ENCODE measurements at regions not wholly inside any gene's neighbourhood (a gene's known extent, or its start where the extent isn't known, plus 50 kb on each side); places are given as distances from the start of the nearest gene placed in this dataset.

DNA sequence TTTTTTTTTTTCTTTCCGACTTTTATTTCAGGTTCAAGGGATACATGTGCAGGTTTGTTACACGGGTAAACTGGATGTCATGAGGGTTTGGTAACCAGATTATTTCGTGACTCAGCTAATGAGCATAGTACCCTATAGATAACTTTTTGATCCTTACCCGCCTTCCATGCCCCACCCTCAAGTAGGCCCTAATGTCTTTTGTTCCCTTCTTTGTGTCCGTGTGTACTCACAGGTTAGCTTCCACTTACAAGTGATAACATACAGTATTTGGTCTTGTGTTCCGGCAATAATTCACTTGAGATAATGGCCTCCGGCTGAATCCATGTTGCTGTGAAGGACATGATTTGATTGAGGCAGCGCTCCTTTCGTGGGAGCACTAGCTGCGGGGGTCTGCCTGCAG is 402.8 kb upstream of the SGO1 start:
- peaks cover 6% of the 10 kb centered on the region for H3K4me1 Mint-ChIP-seq
- H3K9me3 Mint-ChIP-seq: peaks cover 8% of the 10 kb centered on the region
- H3K36me3 ChIP-seq (ENCODE audit: control insufficient read depth, insufficient read depth, low read length): no peaks in the 10 kb centered on the region
- no peaks in the 10 kb centered on the region for H3K27me3 Mint-ChIP-seq (ENCODE audit: insufficient read depth)
- no peaks in the 10 kb centered on the region for H3K9me3 ChIP-seq (ENCODE audit: control insufficient read depth, low read length)
- WGBS, 2 experiments (ENCODE audit: insufficient coverage in 1 of 2, insufficient read length in 1 of 2): 93 to 98% methylated on average over 8 to 10 of the region's 10 CpGs
- no peak overlapping the region for H3K27ac ChIP-seq (ENCODE audit: low read depth, low read length)
- TF ChIP-seq, protein P1, sequence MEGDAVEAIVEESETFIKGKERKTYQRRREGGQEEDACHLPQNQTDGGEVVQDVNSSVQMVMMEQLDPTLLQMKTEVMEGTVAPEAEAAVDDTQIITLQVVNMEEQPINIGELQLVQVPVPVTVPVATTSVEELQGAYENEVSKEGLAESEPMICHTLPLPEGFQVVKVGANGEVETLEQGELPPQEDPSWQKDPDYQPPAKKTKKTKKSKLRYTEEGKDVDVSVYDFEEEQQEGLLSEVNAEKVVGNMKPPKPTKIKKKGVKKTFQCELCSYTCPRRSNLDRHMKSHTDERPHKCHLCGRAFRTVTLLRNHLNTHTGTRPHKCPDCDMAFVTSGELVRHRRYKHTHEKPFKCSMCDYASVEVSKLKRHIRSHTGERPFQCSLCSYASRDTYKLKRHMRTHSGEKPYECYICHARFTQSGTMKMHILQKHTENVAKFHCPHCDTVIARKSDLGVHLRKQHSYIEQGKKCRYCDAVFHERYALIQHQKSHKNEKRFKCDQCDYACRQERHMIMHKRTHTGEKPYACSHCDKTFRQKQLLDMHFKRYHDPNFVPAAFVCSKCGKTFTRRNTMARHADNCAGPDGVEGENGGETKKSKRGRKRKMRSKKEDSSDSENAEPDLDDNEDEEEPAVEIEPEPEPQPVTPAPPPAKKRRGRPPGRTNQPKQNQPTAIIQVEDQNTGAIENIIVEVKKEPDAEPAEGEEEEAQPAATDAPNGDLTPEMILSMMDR (conservative IDR thresholded peaks at IDR 0.05): no peak
- H3K27ac Mint-ChIP-seq: no peak overlapping the region
- no peak overlapping the region for H3K4me3 ChIP-seq (ENCODE audit: low read length)
- H3K4me3 Mint-ChIP-seq: no peak overlapping the region
- no peak overlapping the region for H3K9ac ChIP-seq (ENCODE audit: extremely low read depth, low read length, poor library complexity, severe bottlenecking)
- DNase-seq: no peak
- H3K36me3 Mint-ChIP-seq (ENCODE audit: low read depth): peaks cover 2% of the 10 kb centered on the region
- no peaks in the 10 kb centered on the region for H3K4me1 ChIP-seq (ENCODE audit: control insufficient read depth, insufficient read depth, low read length)
- H3K27me3 ChIP-seq (ENCODE audit: control insufficient read depth, insufficient read depth, low read length, poor library complexity, severe bottlenecking): no peaks in the 10 kb centered on the region

DNA sequence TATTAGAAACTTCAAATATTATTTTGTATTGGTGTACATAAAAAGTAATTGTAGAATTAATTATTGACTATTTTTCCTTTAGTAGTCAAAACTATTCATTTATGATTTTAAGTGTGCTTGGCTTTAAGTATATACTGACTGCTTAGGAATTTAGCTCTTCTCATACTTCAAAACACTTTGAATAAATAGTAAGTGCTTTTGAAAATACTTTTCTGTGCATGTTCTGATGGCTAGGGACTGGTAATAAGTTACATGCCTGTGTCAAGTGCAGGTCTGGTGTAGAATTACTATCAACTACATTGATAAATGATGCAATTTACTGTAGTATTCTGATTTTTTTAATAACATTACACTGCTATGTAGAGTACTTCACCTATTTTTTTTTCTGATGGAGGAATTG is 397.6 kb upstream of the SGO1 start:
- Histone ChIP-seq H3K9ac (ENCODE audit: extremely low read depth, low read length, poor library complexity, severe bottlenecking) (no peak overlapping the region), H3K27me3 (ENCODE audit: control insufficient read depth, insufficient read depth, low read length, poor library complexity, severe bottlenecking) (no peaks in the 10 kb centered on the region), H3K27ac (ENCODE audit: low read depth, low read length) (no peak overlapping the region), H3K4me1 (ENCODE audit: control insufficient read depth, insufficient read depth, low read length) (no peaks in the 10 kb centered on the region), H3K4me3 (ENCODE audit: low read length) (no peak overlapping the region), H3K9me3 (ENCODE audit: control insufficient read depth, low read length) (no peaks in the 10 kb centered on the region), H3K36me3 (ENCODE audit: control insufficient read depth, insufficient read depth, low read length) (no peaks in the 10 kb centered on the region)
- H3K4me1 Mint-ChIP-seq: peaks cover 16% of the 10 kb centered on the region
- no peak for DNase-seq
- no peak overlapping the region for H3K27ac Mint-ChIP-seq
- no peak overlapping the region for H3K4me3 Mint-ChIP-seq
- no peaks in the 10 kb centered on the region for H3K27me3 Mint-ChIP-seq (ENCODE audit: insufficient read depth)
- H3K36me3 Mint-ChIP-seq (ENCODE audit: low read depth): no peaks in the 10 kb centered on the region
- TF ChIP-seq, protein P1 (conservative IDR thresholded peaks at IDR 0.05): no peak
- no peaks in the 10 kb centered on the region for H3K9me3 Mint-ChIP-seq

DNA sequence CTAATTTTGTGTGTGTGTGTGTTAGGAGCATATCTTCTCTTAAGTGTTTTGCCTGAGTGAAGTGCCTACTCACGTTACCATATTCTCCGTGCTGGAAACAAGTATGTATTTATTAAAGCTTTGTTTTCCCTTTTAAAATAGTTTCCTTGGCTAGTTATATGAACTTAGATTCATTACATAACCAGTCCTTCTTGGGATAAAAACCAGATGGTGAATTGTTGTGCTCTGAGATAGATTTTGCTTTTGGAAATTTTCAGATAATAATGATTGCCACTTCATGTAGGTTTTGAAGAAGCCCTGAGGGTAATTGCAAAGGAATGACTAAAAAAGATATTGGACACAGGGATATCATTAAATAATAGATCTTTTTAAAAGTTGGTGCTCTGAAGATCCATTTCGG is 390.2 kb upstream of the SGO1 start:
- WGBS, 2 experiments (ENCODE audit: insufficient coverage in 1 of 2, insufficient read length in 1 of 2): 97 to 100% methylated on average over 1 to 3 of the region's 3 CpGs
- TF ChIP-seq, protein P1 (conservative IDR thresholded peaks at IDR 0.05): no peak
- peaks cover 16% of the 10 kb centered on the region for H3K4me1 Mint-ChIP-seq
- no peaks in the 10 kb centered on the region for H3K36me3 ChIP-seq (ENCODE audit: control insufficient read depth, insufficient read depth, low read length)
- H3K4me3 ChIP-seq (ENCODE audit: low read length): no peak overlapping the region
- DNase-seq: no peak
- no peaks in the 10 kb centered on the region for H3K27me3 Mint-ChIP-seq (ENCODE audit: insufficient read depth)
- no peak overlapping the region for H3K27ac ChIP-seq (ENCODE audit: low read depth, low read length)
- no peak overlapping the region for H3K27ac Mint-ChIP-seq
- H3K4me3 Mint-ChIP-seq: no peak overlapping the region
- H3K27me3 ChIP-seq (ENCODE audit: control insufficient read depth, insufficient read depth, low read length, poor library complexity, severe bottlenecking): no peaks in the 10 kb centered on the region
- no peaks in the 10 kb centered on the region for H3K36me3 Mint-ChIP-seq (ENCODE audit: low read depth)
- no peaks in the 10 kb centered on the region for H3K9me3 ChIP-seq (ENCODE audit: control insufficient read depth, low read length)
- H3K4me1 ChIP-seq (ENCODE audit: control insufficient read depth, insufficient read depth, low read length): no peaks in the 10 kb centered on the region
- no peak overlapping the region for H3K9ac ChIP-seq (ENCODE audit: extremely low read depth, low read length, poor library complexity, severe bottlenecking)
- H3K9me3 Mint-ChIP-seq: no peaks in the 10 kb centered on the region

Data from endodermal cell (in vitro differentiated cells).